Heart left ventricle (tissue), 16 donors: ENCODE measurements at regions not wholly inside any gene's neighbourhood (a gene's known extent, or its start where the extent isn't known, plus 50 kb on each side); places are given as distances from the start of the nearest gene placed in this dataset.

Experiments
- ATAC-seq, 4 donors: fragments of 200-7000 bp; cut with Tn5 transposase; one replicate each; pipeline ENCODE4 v1.9.1; 2020 to 2022; ENCODE audit warnings: moderate library complexity in 4 of 4, mild to moderate bottlenecking in 3 of 4, moderate number of reproducible peaks in 1 of 4
- DNase-seq, 5 donors: peaks; one replicate each; pipeline ENCODE4 v3.0.0-alpha.2; 2020
- H3K27ac ChIP-seq, 12 donors: fragments of 200-600 bp; sonication (generic) in 4 of 12; one replicate each; pipeline versions ENCODE4 v1.5.0 to v1.8.0; 2016 to 2022; ENCODE audit warnings: mild to moderate bottlenecking in 2 of 12
- H3K27me3 ChIP-seq, 9 donors: fragments of 200-600 bp; sonication (generic) in 2 of 9; one replicate each; pipeline versions ENCODE4 v1.5.1 to v1.8.0; 2016 to 2022; ENCODE audit warnings: mild to moderate bottlenecking in 3 of 9
- H3K36me3 ChIP-seq, 9 donors: fragments of 200-600 bp; sonication (generic) in 2 of 9; one replicate each; pipeline versions ENCODE4 v1.5.0 to v1.8.0; 2018 to 2022; ENCODE audit warnings: mild to moderate bottlenecking in 2 of 9
- H3K4me1 ChIP-seq, 12 donors: fragments of 200-600 bp; sonication (generic) in 4 of 12; one replicate each; pipeline versions ENCODE4 v1.5.0 to v1.8.0; 2016 to 2022; ENCODE audit warnings: mild to moderate bottlenecking in 3 of 12
- H3K4me3 ChIP-seq, 12 donors: fragments of 200-600 bp; sonication (generic) in 4 of 12; one replicate each; pipeline versions ENCODE4 v1.5.0 to v1.8.0; 2017 to 2022; ENCODE audit warnings: mild to moderate bottlenecking in 9 of 12, moderate library complexity in 4 of 12
- H3K9me3 ChIP-seq, 12 donors: fragments of 200-600 bp; sonication (generic) in 4 of 12; one replicate each; pipeline versions ENCODE4 v1.5.0 to v1.8.0; 2016 to 2022; ENCODE audit warnings: mild to moderate bottlenecking in 1 of 12
- CTCF ChIP-seq, 12 donors: fragments of 200-600 bp; sonication (generic) in 4 of 12; IDR thresholded peaks; one replicate each; pipeline versions ENCODE4 v1.5.0 to v1.8.0; 2018 to 2022; ENCODE audit warnings: antibody characterized with exemption in 12 of 12, mild to moderate bottlenecking in 5 of 12
- POLR2A ChIP-seq, 2 donors: fragments of 450-650 bp; IDR thresholded peaks; one replicate each; pipeline ENCODE4 v1.6.1; 2017; ENCODE audit warnings: antibody characterized with exemption in 2 of 2, mild to moderate bottlenecking in 2 of 2, moderate library complexity in 2 of 2
- WGBS, 4 donors: extraction: QIAGEN DNeasy Blood & Tissue Kit in 2 of 4; methylation state at CpG; one replicate each; pipeline versions ENCODE4 v1.1.5 to v1.1.7; 2013 to 2018; 5-methylcytosine and 5-hydroxymethylcytosine counted together
- intact Hi-C, 10 donors: fragments of 100-400 bp; cut with DNase I; formaldehyde crosslinking; loops; one replicate each; pipeline versions ENCODE4 v1.11.1 to v1.14.2; 2022
- donor health status: ischemic (EF 13 %, LVEDD 7.1; RV severe dilation, severe dysfunction).
- donor health status: healthy with polysubstance abuse.
- donor health status: DM: no; HTN: yes; CAD: no.
- donor health status: DM: no; HTN: no; CAD: no.
- donor health status: ischemic (EF 25% LVEDD 6.9; RV normal size, moderate dysfunction).
- donor health status: ischemic (EF 25% LVEDD 5.7; RV mildly dilated, moderate dysfunction).
- donor health status: healthy.
- donor health status: DM: yes; HTN: yes; CAD: no.
- donor health status: ischemic (EF 35%, LVEDD 5.7; RV mildly dilated, moderate dysfunction).
- donor health status: nonischemic (EF 11% LVEDD 7.7; RV severe dilation, severe dysfunction).
- donor health status: DM: yes; HTN: yes; CAD: no.
- donor health status: PGD.
- donor health status: ischemic (EF 29% LVEDD 5.4; RV normal size, mild dysfunction).
- donor health status: nonischemic (EF 23%, LVEDD 6.1; RV moderate dilation, normal function).

- H3K36me3 ChIP-seq, result no peaks in the 10 kb centered on the region
- H3K9me3 ChIP-seq, result no peaks in the 10 kb centered on the region
- TF ChIP-seq POLR2A (IDR thresholded peaks at IDR 0.05) (no peak), CTCF (IDR thresholded peaks at IDR 0.05) (no peak)
- WGBS, 4 donors, result 72 to 85% (median 79%) methylated on average over 3 of the region's 3 CpGs
- DNase-seq (no peak), ATAC-seq (no peak)
- H3K27ac ChIP-seq, result no peak overlapping the region
- H3K4me3 ChIP-seq, result no peak overlapping the region
- intact Hi-C loops, result no loop called here
- peaks cover 4 to 55% (median 27%) of the 10 kb centered on the region in 9 donors for H3K27me3 ChIP-seq
- peaks cover 0 to 16% (median 0%) of the 10 kb centered on the region in 12 donors for H3K4me1 ChIP-seq
These were observed 506.5 kb downstream of the MN1 start for GRCh38 chr22:27295040-27295439.

- 78 to 86% (median 82%) methylated on average over 1 of the region's 1 CpG for WGBS, 4 donors
- Histone ChIP-seq H3K36me3 (no peaks in the 10 kb centered on the region), H3K27ac (no peak overlapping the region), H3K4me1 (peaks cover 0 to 16% (median 0%) of the 10 kb centered on the region in 12 donors), H3K27me3 (peaks cover 4 to 60% (median 27%) of the 10 kb centered on the region in 9 donors), H3K9me3 (no peaks in the 10 kb centered on the region), H3K4me3 (no peak overlapping the region)
- intact Hi-C loops, result no loop called here
- DNase-seq (no peak), ATAC-seq (no peak)
- TF ChIP-seq POLR2A (IDR thresholded peaks at IDR 0.05) (no peak), CTCF (IDR thresholded peaks at IDR 0.05) (no peak)
These were observed 506.0 kb downstream of the MN1 start for GRCh38 chr22:27295605-27296004.

GRCh38 chr22:27296091-27296675, 505.4 kb downstream of the MN1 start:
- no peak for ATAC-seq
- peaks cover 4 to 65% (median 27%) of the 10 kb centered on the region in 9 donors for H3K27me3 ChIP-seq

GRCh38 chr22:27297125-27297524, 504.4 kb downstream of the MN1 start:
- intact Hi-C loops, result no loop called here
- DNase-seq (no peak), ATAC-seq (no peak)
- H3K27ac ChIP-seq, result no peak overlapping the region
- 81 to 84% (median 82%) methylated on average over 7 of the region's 7 CpGs for WGBS, 4 donors
- H3K36me3 ChIP-seq, result no peaks in the 10 kb centered on the region
- peaks cover 4 to 56% (median 27%) of the 10 kb centered on the region in 9 donors for H3K27me3 ChIP-seq
- no peak for TF ChIP-seq CTCF (IDR thresholded peaks at IDR 0.05)
- no peak for TF ChIP-seq POLR2A (IDR thresholded peaks at IDR 0.05)
- H3K4me1 ChIP-seq, result peaks cover 0 to 16% (median 0%) of the 10 kb centered on the region in 12 donors
- no peak overlapping the region for H3K4me3 ChIP-seq
- no peaks in the 10 kb centered on the region for H3K9me3 ChIP-seq

More at GRCh38 chr22:27296091-27296675, 505.4 kb downstream of the MN1 start:
- intact Hi-C loops, result no loop called here
- WGBS, 4 donors, result 55 to 63% (median 60%) methylated on average over 24 of the region's 24 CpGs
- no peaks in the 10 kb centered on the region for H3K9me3 ChIP-seq
- TF ChIP-seq CTCF (IDR thresholded peaks at IDR 0.05), result no peak
- no peak for TF ChIP-seq POLR2A (IDR thresholded peaks at IDR 0.05)
- no peak overlapping the region for H3K4me3 ChIP-seq
- peaks cover 0 to 16% (median 0%) of the 10 kb centered on the region in 12 donors for H3K4me1 ChIP-seq
- H3K27ac ChIP-seq, result no peak overlapping the region
- no peak for DNase-seq
- no peaks in the 10 kb centered on the region for H3K36me3 ChIP-seq
